GM12878 (cell line): ENCODE measurements at regions not wholly inside any gene's neighbourhood (a gene's known extent, or its start where the extent isn't known, plus 50 kb on each side); places are given as distances from the start of the nearest gene placed in this dataset.

Source experiments
- ATF2 ChIP-seq: IDR thresholded peaks from 2 replicates; pipeline ENCODE4 v1.6.1; 2012; ENCODE audit warnings: low read length, inconsistent platforms
- CEBPB ChIP-seq, 2 experiments: fragments of 150-350 bp in 1 of 2; IDR thresholded peaks; 2 replicates each; pipeline ENCODE4 v1.6.1; 2012 to 2014; ENCODE audit warnings: low read depth in 2 of 2, low read length in 2 of 2, borderline replicate concordance in 1 of 2, inconsistent platforms in 1 of 2
- EED ChIP-seq: sonication (generic); IDR thresholded peaks from 2 replicates; pipeline ENCODE4 v1.6.1; 2016; ENCODE audit warnings: antibody characterized with exemption, low read depth
- EGR1 ChIP-seq, 2 experiments: IDR thresholded peaks; 1 replicate in 1 of 2; 2 replicates in 1 of 2; pipeline ENCODE4 v1.6.1; 2011 to 2012; ENCODE audit warnings: low read depth in 2 of 2, low read length in 2 of 2, borderline replicate concordance in 1 of 2, mild to moderate bottlenecking in 1 of 2, moderate library complexity in 1 of 2
- ELK1 ChIP-seq: IDR thresholded peaks from 2 replicates; pipeline ENCODE4 v1.6.1; 2012; ENCODE audit warnings: low read depth, low read length, improper control_type of control experiment
- ETV6 ChIP-seq, 2 experiments: fragments of 450-650 bp in 1 of 2; IDR thresholded peaks in 1 of 2; conservative IDR thresholded peaks in 1 of 2; 2 replicates each; pipeline ENCODE4 v1.6.1; 2014; ENCODE audit warnings: antibody characterized with exemption in 1 of 2, borderline replicate concordance in 1 of 2, low read depth in 1 of 2, mild to moderate bottlenecking in 1 of 2, moderate library complexity in 1 of 2
- FOXM1 ChIP-seq: IDR thresholded peaks from 2 replicates; pipeline ENCODE4 v1.6.1; 2012; ENCODE audit warnings: low read depth, mild to moderate bottlenecking, inconsistent platforms, low read length, moderate library complexity
- HDGF ChIP-seq: fragments of 450-650 bp; IDR thresholded peaks from 2 replicates; pipeline ENCODE4 v1.6.1; 2016; ENCODE audit warnings: antibody characterized with exemption
- IKZF1 ChIP-seq: fragments of 450-650 bp; conservative IDR thresholded peaks from 2 replicates; pipeline ENCODE4 v1.6.1; 2017; ENCODE audit warnings: antibody characterized with exemption, mild to moderate bottlenecking
- IKZF2 ChIP-seq, 2 experiments: fragments of 450-650 bp; IDR thresholded peaks; 2 replicates each; pipeline ENCODE4 v1.6.1; 2017; ENCODE audit warnings: mild to moderate bottlenecking in 2 of 2, moderate library complexity in 2 of 2
- IRF5 ChIP-seq: fragments of 450-650 bp; IDR thresholded peaks from 2 replicates; pipeline ENCODE4 v1.6.1; 2017; ENCODE audit warnings: borderline replicate concordance
- KAT2A ChIP-seq: conservative IDR thresholded peaks from 2 replicates; pipeline ENCODE4 v1.6.1; 2011; ENCODE audit warnings: low read depth, low read length; ENCODE audit not compliant: control insufficient read depth
- LARP7 ChIP-seq: fragments of 450-650 bp; IDR thresholded peaks from 2 replicates; pipeline ENCODE4 v1.6.1; 2017; ENCODE audit warnings: mild to moderate bottlenecking
- MAX ChIP-seq: IDR thresholded peaks from 2 replicates; pipeline ENCODE4 v1.6.1; 2012; ENCODE audit warnings: low read depth, low read length, improper control_type of control experiment
- MEF2B ChIP-seq: fragments of 450-650 bp; IDR thresholded peaks from 2 replicates; pipeline ENCODE4 v1.6.1; 2018; ENCODE audit warnings: mild to moderate bottlenecking, moderate library complexity; ENCODE audit not compliant: partially characterized antibody, poor library complexity, severe bottlenecking
- NFIC ChIP-seq: IDR thresholded peaks from 2 replicates; pipeline ENCODE4 v1.6.1; 2012; ENCODE audit warnings: low read depth, mild to moderate bottlenecking, inconsistent platforms, low read length, moderate library complexity
- NR2C1 ChIP-seq: fragments of 450-650 bp; IDR thresholded peaks from 2 replicates; pipeline ENCODE4 v1.6.1; 2017; ENCODE audit warnings: antibody characterized with exemption, mild to moderate bottlenecking, moderate library complexity
- POLR2A ChIP-seq: IDR thresholded peaks from 2 replicates; pipeline ENCODE4 v1.6.1; 2011; ENCODE audit warnings: low read depth, mild to moderate bottlenecking, low read length
- POLR2AphosphoS5 ChIP-seq: IDR thresholded peaks from 2 replicates; pipeline ENCODE4 v1.6.1; 2011; ENCODE audit warnings: mild to moderate bottlenecking, low read length, inconsistent platforms
- POU2F2 ChIP-seq: IDR thresholded peaks from 3 replicates; pipeline ENCODE4 v1.6.1; 2011; ENCODE audit warnings: low read depth, mild to moderate bottlenecking, low read length, borderline replicate concordance
- RELB ChIP-seq: fragments of 450-650 bp; IDR thresholded peaks from 2 replicates; pipeline ENCODE4 v1.6.1; 2017; ENCODE audit warnings: low read depth, mild to moderate bottlenecking, moderate library complexity
- SREBF1 ChIP-seq: IDR thresholded peaks from 2 replicates; pipeline ENCODE4 v1.6.1; 2012; ENCODE audit warnings: mild to moderate bottlenecking, low read length
- ZNF207 ChIP-seq: fragments of 450-650 bp; IDR thresholded peaks from 2 replicates; pipeline ENCODE4 v1.6.1; 2014; ENCODE audit warnings: antibody characterized with exemption, mild to moderate bottlenecking, borderline replicate concordance
- ZNF217 ChIP-seq: fragments of 450-650 bp; IDR thresholded peaks from 2 replicates; pipeline ENCODE4 v1.6.1; 2017; ENCODE audit warnings: antibody characterized with exemption, mild to moderate bottlenecking

- TF ChIP-seq IKZF1 (peak; percentile 94), HDGF (no peak), ZNF217 (0 out of 2 replicates have a peak, but pooled peaks have one; percentile 28), CEBPB (IDR thresholded peaks at IDR 0.05; ENCODE audit: borderline replicate concordance in 1 of 2, low read depth in 2 of 2, low read length in 2 of 2) (no peak), IKZF2 (IDR thresholded peaks at IDR 0.05) (peak; percentile 86 to 92), EGR1 (IDR thresholded peaks at IDR 0.05; ENCODE audit: borderline replicate concordance in 1 of 2, low read depth in 2 of 2, low read length in 2 of 2) (no peak), POLR2A (peak; percentile 65), ETV6 (conservative IDR thresholded peaks at IDR 0.05 in 1 of 2, IDR thresholded peaks at IDR 0.05 in 1 of 2; ENCODE audit: borderline replicate concordance in 1 of 2, low read depth in 1 of 2) (no peak), NR2C1 (no peak), KAT2A (no peak), SREBF1 (peak; percentile 35; the same call in 1 of the 2 replicates), RELB (peak; percentile 95), EED (peak; percentile 86; the same call in 1 of the 2 replicates), POLR2AphosphoS5 (peak; percentile 69), NFIC (peak; percentile 67; the same call in 1 of the 2 replicates), POU2F2 (peak; percentile 27; the same call in 2 of the 3 replicates), FOXM1 (0 out of 2 replicates have a peak, but pooled peaks have one; percentile 40), MAX (peak; percentile 80), LARP7 (peak; percentile 66; the same call in 1 of the 2 replicates), ZNF207 (0 out of 2 replicates have a peak, but pooled peaks have one; percentile 31), ELK1 (0 out of 2 replicates have a peak, but pooled peaks have one; percentile 15), MEF2B (peak; percentile 73), IRF5 (no peak), ATF2 (peak; percentile 63; the same call in 1 of the 2 replicates)
Observed at GRCh38 chr5:91280362-91281269, 102.5 kb downstream of the ARRDC3 start (continued).
